ENCODE measurements at regions not wholly inside any gene's neighbourhood (a gene's known extent, or its start where the extent isn't known, plus 50 kb on each side); places are given as distances from the start of the nearest gene placed in this dataset.
"Not testable (repeated sequence)": the region's sequence is repeated elsewhere in the genome, so short reads cannot be mapped to it uniquely, and the experiment has no call there.

- DNase-seq (ENCODE audit: low read depth in 4 of 4, low spot score in 3 of 4): no peak
These were observed 66.1 kb downstream of the FOXL3 start for GRCh38 chr7:356087-356486.

- DNase-seq (ENCODE audit: low read depth in 4 of 4, low spot score in 3 of 4): no peak
These were observed 66.9 kb downstream of the FOXL3 start for GRCh38 chr7:356691-357462.

GRCh38 chr7:357531-358209, 67.7 kb downstream of the FOXL3 start:
- DNase-seq (ENCODE audit: low read depth in 4 of 4, low spot score in 3 of 4): no peak

- DNase-seq (ENCODE audit: low read depth in 4 of 4, low spot score in 3 of 4): no peak
These were observed 68.4 kb downstream of the FOXL3 start for GRCh38 chr7:358352-358751.

DNA sequence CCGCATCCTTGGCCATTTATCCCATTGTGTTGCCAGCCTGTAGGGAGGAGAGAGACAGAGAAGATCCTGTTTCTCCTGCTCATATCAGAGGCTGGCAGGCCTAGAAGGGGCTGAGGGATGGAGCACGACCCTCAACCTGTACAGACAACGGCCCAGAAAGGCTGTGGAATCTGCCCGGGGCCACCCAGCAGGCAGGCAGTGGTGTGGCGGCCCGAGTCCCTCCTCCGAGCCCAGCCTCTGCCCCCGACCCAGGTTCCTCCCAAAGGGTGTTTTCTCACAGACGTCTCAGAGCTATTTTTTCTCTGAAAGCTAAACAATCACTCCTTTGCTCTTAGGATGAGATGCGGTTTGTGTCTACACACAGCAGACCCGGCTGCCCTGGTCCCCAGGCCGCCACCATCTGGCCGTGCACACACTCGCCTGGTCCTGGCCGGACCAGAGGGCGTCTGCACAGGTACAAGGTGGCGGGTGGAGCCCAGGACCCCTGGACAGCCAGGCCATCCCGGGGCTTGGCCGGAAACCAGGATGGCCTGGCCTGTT, 69.3 kb downstream of the FOXL3 start:
- DNase-seq (ENCODE audit: low read depth in 4 of 4, low spot score in 3 of 4): no peak

GRCh38 chr7:359766-360361, 69.9 kb downstream of the FOXL3 start:
- DNase-seq (ENCODE audit: low read depth in 4 of 4, low spot score in 3 of 4): no peak

- no peak for DNase-seq (ENCODE audit: low read depth in 4 of 4, low spot score in 3 of 4)
These were observed 70.6 kb downstream of the FOXL3 start for GRCh38 chr7:360454-361100.

DNA sequence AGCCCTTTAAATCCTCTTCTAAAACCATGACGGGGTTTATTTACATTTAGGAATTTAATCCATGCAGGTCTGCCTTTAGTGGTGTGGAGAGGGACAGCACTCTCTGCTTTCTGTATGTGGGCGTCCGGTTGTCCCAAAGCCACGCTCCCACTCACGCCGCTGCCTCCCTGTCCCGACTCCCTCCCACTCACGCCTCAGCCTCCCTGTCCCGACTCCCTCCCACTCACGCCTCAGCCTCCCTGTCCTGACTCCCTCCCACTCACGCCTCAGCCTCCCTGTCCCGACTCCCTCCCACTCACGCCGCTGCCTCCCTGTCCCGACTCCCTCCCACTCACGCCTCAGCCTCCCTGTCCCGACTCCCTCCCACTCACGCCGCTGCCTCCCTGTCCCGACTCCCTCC, 71.2 kb downstream of the FOXL3 start:
- DNase-seq (ENCODE audit: low read depth in 4 of 4, low spot score in 3 of 4): not testable (repeated sequence)

- DNase-seq (ENCODE audit: low read depth in 4 of 4, low spot score in 3 of 4): no peak
These were observed 71.9 kb downstream of the FOXL3 start for GRCh38 chr7:361680-362401.

- no peak for DNase-seq (ENCODE audit: low read depth in 4 of 4, low spot score in 3 of 4)
These were observed 72.6 kb downstream of the FOXL3 start for GRCh38 chr7:362402-363096.

- DNase-seq (ENCODE audit: low read depth in 4 of 4, low spot score in 3 of 4): no peak
These were observed 73.7 kb downstream of the FOXL3 start for GRCh38 chr7:363626-364025.

- DNase-seq (ENCODE audit: low read depth in 4 of 4, low spot score in 3 of 4): no peak
These were observed 74.6 kb downstream of the FOXL3 start for GRCh38 chr7:364536-364935.

- DNase-seq (ENCODE audit: low read depth in 4 of 4, low spot score in 3 of 4): no peak
These were observed 75.6 kb downstream of the FOXL3 start for GRCh38 chr7:365593-365992.

- no peak for DNase-seq (ENCODE audit: low read depth in 4 of 4, low spot score in 3 of 4)
These were observed 76.3 kb downstream of the FOXL3 start for GRCh38 chr7:366161-366803.

DNA sequence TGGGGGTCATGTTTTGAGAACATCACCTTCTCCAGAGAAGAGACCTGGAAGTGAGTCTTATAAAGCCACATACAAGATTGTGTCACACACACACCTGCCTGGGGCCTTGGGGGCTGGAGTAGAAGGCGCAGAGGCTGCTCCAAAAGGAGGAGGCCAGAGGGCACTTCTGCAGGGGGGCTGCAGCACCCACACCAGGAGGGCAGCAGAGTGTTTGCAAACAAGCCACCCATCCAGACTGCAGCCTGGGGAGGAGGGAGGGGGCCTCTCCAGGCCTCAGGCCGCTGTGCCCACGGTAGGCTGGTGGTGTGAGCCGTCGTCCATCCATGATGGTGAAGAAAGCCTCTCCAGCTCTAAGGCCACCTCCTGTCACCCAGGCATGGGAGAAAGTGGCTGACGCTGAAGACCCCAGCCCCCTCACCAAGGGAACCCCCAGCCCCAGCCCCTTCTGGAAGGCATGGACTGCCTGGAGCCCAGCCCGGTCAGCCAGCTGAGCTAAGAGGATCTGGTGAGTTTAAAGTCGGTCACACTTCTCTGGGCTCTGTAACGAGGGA, 77.5 kb downstream of the FOXL3 start:
- DNase-seq (ENCODE audit: low read depth in 4 of 4, low spot score in 3 of 4): no peak

GRCh38 chr7:368651-369475, 78.9 kb downstream of the FOXL3 start:
- DNase-seq (ENCODE audit: low read depth in 4 of 4, low spot score in 3 of 4): no peak

DNA sequence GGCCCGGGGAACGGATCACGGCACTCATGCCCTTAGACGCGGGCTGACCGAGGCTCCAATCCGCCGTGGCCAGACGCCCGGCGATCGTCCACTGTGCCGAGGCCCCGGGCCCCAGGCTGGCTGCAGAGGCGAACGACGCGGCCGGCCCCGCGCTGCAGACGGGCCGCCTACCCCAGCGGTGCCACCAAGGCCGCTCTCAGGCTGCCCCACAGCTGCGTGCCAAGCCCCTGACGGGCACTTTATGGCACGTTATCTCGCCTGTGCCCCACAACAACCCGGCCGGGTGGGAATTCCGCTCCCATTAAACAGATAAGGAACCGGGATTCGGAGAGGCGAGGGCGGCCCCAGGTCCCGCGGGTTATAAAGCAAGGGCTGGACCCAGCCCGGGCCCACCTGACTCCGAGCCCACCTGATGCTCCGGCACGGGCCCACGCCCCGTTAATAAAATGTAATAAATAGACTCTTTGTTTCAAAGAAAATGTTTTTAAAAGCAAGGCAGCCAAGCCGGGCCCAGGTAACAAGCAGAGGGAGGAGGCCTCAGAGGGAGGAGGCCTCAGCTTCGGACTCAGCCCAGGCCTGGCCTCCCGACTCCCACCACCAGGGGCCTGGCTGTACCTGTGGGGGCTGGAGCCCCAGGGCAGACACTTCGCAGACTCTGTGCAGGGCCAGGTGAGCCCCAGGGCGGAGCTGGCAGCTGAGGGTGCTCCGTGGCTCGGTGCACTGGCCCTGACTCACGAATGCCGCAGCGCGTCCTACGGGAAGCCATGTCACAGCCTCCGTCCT, 79.7 kb downstream of the FOXL3 start:
- no peak for DNase-seq (ENCODE audit: low read depth in 4 of 4, low spot score in 3 of 4)

DNA sequence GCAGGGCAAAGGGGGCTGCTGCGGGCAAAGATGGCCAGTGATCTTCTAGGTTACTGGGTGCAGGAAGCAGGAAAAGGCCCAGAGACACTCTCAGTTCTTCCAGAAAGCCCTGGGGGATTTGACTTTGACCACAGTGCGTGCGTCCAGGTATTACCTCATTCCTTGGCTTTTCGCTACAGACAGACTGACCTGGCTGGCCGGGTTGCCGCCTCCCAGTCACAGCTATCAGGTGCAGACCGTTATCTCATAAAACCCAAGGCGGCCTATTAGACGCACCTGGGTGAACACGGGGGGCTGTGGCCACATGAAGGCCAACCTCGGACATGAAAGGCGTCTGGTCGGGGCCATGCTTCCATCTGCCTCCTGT, 80.3 kb downstream of the FOXL3 start:
- no peak for DNase-seq (ENCODE audit: low read depth in 4 of 4, low spot score in 3 of 4)
